Right renal cortex interstitium (tissue), 3 donors: ENCODE measurements at regions not wholly inside any gene's neighbourhood (a gene's known extent, or its start where the extent isn't known, plus 50 kb on each side); places are given as distances from the start of the nearest gene placed in this dataset.

ENCODE experiments used
- DNase-seq, 3 donors: peaks; one replicate each; pipeline ENCODE4 v3.0.0-alpha.2; 2013; ENCODE audit warnings: low read depth in 3 of 3, low spot score in 2 of 3

DNA sequence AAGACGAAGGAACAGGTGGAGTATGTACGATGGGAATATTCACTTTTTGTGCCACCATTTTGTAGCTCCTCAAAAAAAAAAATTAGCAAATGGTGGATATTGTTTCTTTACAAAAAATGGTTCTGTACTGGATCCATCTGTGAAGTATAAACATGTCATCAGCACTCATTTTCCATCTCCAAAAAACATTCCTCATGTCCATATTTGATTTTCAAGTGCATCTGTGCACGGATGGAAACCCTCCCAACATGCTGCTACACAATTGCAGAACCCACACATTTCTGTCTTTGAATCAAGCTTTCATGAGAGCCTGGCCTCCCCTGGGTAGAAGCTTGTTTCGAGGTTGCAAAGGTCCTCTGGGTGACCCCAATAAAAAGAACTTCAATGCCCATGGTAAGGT, 59.6 kb upstream of the ZEB2 start:
- no peak for DNase-seq

DNA sequence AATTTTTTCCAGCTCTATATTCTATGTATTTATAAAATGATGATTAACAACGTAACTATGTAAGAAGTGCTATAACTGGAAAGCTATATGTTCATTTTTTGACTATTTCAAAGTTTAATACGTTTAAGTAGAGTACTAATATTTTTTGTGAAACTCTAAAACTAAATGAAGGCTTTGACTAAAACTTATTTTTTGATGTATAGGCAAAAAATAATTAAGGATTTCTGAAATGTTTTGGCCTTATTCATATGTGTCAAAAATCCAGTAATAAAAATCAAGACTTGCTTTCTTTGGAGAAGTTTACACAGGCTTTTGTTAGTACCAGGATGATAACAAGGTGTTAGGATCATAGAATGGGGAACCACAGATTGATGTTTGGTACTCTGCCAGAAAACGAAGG, 58.2 kb upstream of the ZEB2 start:
- no peak for DNase-seq

DNA sequence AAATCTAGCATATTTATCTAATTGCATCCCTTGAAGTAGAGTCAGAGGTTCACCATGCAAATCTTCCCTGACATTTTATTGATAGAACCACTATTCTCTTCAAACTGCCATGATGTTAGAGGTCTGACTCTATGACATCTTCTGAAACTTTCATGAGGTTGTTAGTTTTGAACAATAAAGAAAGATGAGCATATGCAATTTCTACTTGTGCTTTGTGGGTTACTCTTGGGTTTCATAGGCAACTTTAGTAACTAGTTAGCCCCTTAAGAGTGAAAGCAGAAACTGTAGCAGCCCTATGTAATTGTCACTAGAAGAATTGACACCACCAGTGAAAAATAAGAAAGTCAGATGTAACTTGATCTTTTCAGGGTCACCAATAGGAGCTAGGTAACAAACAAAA, 53.1 kb upstream of the ZEB2 start:
- no peak for DNase-seq

DNA sequence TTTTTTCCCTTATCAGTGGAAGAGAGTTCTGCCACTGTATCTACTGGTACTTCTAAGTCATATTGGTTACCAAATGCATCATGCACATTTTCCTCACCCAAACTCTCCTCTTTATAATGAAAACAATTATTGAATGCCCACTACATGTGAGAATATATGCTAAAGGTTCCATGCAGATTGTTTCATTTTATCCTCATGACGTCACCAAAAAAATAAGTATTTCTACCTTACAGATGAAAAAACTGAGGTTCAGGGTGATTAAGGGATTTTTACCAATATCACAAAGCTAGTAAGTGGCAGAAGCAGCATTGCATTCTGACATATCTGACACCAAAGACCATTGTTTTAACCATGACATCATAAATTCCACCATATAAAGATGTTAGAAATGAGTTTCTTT, 51.9 kb upstream of the ZEB2 start:
- no peak for DNase-seq

DNA sequence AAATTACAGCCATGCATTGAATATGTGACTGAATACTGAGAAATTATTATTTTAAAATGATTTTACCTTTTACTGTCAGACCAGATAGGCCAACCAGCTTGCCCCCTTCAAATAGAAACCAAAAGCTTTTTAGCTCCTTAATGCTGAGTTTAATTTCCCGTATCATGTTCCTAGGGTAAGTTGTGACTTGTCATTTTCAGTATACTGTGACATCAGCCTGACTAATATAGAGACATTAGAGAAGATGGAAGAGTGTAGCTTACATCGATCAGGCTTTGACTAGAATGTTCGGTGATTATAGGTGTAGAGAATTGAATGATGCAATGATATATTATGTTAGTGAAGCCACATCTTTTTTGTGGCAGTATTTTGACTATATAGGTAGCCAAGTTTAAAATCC, 50.6 kb upstream of the ZEB2 start:
- DNase-seq = no peak
